H9 (cell line): ENCODE measurements at regions not wholly inside any gene's neighbourhood (a gene's known extent, or its start where the extent isn't known, plus 50 kb on each side); places are given as distances from the start of the nearest gene placed in this dataset.

Experiments used
- DNase-seq: peaks from one replicate; pipeline ENCODE4 v3.0.0-alpha.2; 2017
- H2AFZ ChIP-seq: one replicate; pipeline ENCODE4 v1.6.1; 2013; ENCODE audit warnings: mild to moderate bottlenecking, low read length, control low read depth, moderate library complexity
- H2AK5ac ChIP-seq: 2 replicates; pipeline ENCODE4 v1.6.1; 2013; ENCODE audit warnings: low read length, control low read depth, mixed read lengths; ENCODE audit not compliant: insufficient read length
- H2BK120ac ChIP-seq: one replicate; pipeline ENCODE4 v1.6.1; 2013; ENCODE audit warnings: low read depth, mild to moderate bottlenecking, low read length, control low read depth, inconsistent platforms; ENCODE audit not compliant: poor library complexity, severe bottlenecking
- H2BK12ac ChIP-seq: 2 replicates; pipeline ENCODE4 v1.6.1; 2013; ENCODE audit warnings: low read length, control low read depth, mixed read lengths, low read depth; ENCODE audit not compliant: insufficient read length
- H2BK15ac ChIP-seq: 2 replicates; pipeline ENCODE4 v1.6.1; 2013; ENCODE audit warnings: low read depth, low read length, control low read depth
- H2BK20ac ChIP-seq: one replicate; pipeline ENCODE4 v1.6.1; 2013; ENCODE audit warnings: low read depth, mild to moderate bottlenecking, low read length, control low read depth, inconsistent platforms; ENCODE audit not compliant: poor library complexity, severe bottlenecking
- H2BK5ac ChIP-seq: 2 replicates; pipeline ENCODE4 v1.6.1; 2013; ENCODE audit warnings: low read length, control low read depth, mixed read lengths; ENCODE audit not compliant: insufficient read length
- H3K14ac ChIP-seq: 2 replicates; pipeline ENCODE4 v1.6.1; 2013; ENCODE audit warnings: low read length, control low read depth; ENCODE audit not compliant: insufficient read depth
- H3K18ac ChIP-seq: 2 replicates; pipeline ENCODE4 v1.6.1; 2013; ENCODE audit warnings: low read depth, mild to moderate bottlenecking, mixed read lengths, low read length, control low read depth; ENCODE audit not compliant: insufficient read length
- H3K23ac ChIP-seq: 2 replicates; pipeline ENCODE4 v1.6.1; 2013; ENCODE audit warnings: low read length, control low read depth, mixed read lengths, low read depth; ENCODE audit not compliant: insufficient read length
- H3K23me2 ChIP-seq: 2 replicates; pipeline ENCODE4 v1.6.1; 2013; ENCODE audit warnings: low read depth, mild to moderate bottlenecking, mixed read lengths, low read length, control low read depth; ENCODE audit not compliant: insufficient read length, poor library complexity, severe bottlenecking
- H3K27ac ChIP-seq: 2 replicates; pipeline ENCODE4 v1.5.1; 2013; ENCODE audit warnings: low read length, control low read depth, mixed read lengths, low read depth; ENCODE audit not compliant: insufficient read length
- H3K27me3 ChIP-seq: 2 replicates; pipeline ENCODE4 v1.6.1; 2013; ENCODE audit warnings: low read length, control low read depth, inconsistent platforms; ENCODE audit not compliant: insufficient read depth
- H3K4ac ChIP-seq: 2 replicates; pipeline ENCODE4 v1.6.1; 2013; ENCODE audit warnings: low read depth, mild to moderate bottlenecking, control low read depth, inconsistent platforms, low read length, moderate library complexity
- H3K4me1 ChIP-seq: 2 replicates; pipeline ENCODE4 v1.6.1; 2013; ENCODE audit warnings: low read length, control low read depth, inconsistent platforms; ENCODE audit not compliant: insufficient read depth
- H3K4me2 ChIP-seq: 2 replicates; pipeline ENCODE4 v1.6.1; 2013; ENCODE audit warnings: low read length, control low read depth, mixed read lengths; ENCODE audit not compliant: insufficient read length, insufficient read depth
- H3K56ac ChIP-seq: 2 replicates; pipeline ENCODE4 v1.6.1; 2013; ENCODE audit warnings: low read depth, mild to moderate bottlenecking, mixed read lengths, low read length, control low read depth; ENCODE audit not compliant: insufficient read length
- H3K79me1 ChIP-seq: 2 replicates; pipeline ENCODE4 v1.6.1; 2013; ENCODE audit warnings: low read depth, mild to moderate bottlenecking, moderate library complexity, low read length, control low read depth, inconsistent platforms; ENCODE audit not compliant: insufficient read depth, poor library complexity, severe bottlenecking
- H3K79me2 ChIP-seq: 2 replicates; pipeline ENCODE4 v1.6.1; 2013; ENCODE audit warnings: low read length, control low read depth, inconsistent platforms; ENCODE audit not compliant: insufficient read depth
- H3K9ac ChIP-seq: 2 replicates; pipeline ENCODE4 v1.6.1; 2013; ENCODE audit warnings: low read length, control low read depth, mixed read lengths; ENCODE audit not compliant: insufficient read length; ENCODE audit errors: extremely low read depth
- H3K9me3 ChIP-seq: one replicate; pipeline ENCODE4 v1.6.1; 2013; ENCODE audit warnings: low read depth, low read length, inconsistent platforms; ENCODE audit not compliant: control insufficient read depth
- H3T11ph ChIP-seq: one replicate; pipeline ENCODE4 v1.6.1; 2013; ENCODE audit warnings: mild to moderate bottlenecking, low read length, control low read depth, inconsistent platforms
- H4K20me1 ChIP-seq: one replicate; pipeline ENCODE4 v1.6.1; 2013; ENCODE audit not compliant: control insufficient read depth, insufficient read length, insufficient read depth
- H4K5ac ChIP-seq: 2 replicates; pipeline ENCODE4 v1.6.1; 2013; ENCODE audit warnings: low read depth, mild to moderate bottlenecking, mixed read lengths, low read length, control low read depth; ENCODE audit not compliant: insufficient read length
- H4K8ac ChIP-seq: replicated peaks from 2 replicates; pipeline ENCODE4 v1.6.1; 2013; ENCODE audit warnings: low read length, control low read depth, mixed read lengths, low read depth; ENCODE audit not compliant: insufficient read length
- H4K91ac ChIP-seq: 2 replicates; pipeline ENCODE4 v1.6.1; 2013; ENCODE audit warnings: low read depth, mild to moderate bottlenecking, moderate library complexity, mixed read lengths, low read length, control low read depth; ENCODE audit not compliant: insufficient read length
- H3K27ac Mint-ChIP-seq, 3 experiments: 2 replicates in 2 of 3; 3 replicates in 1 of 3; pipeline ENCODE4 v1.8.0; 2020 to 2021; ENCODE audit warnings: mixed read lengths in 3 of 3, mild to moderate bottlenecking in 1 of 3, moderate library complexity in 1 of 3
- H3K27me3 Mint-ChIP-seq: 2 replicates; pipeline ENCODE4 v1.8.0; 2021; ENCODE audit warnings: low read depth, mild to moderate bottlenecking, moderate library complexity, mixed read lengths
- H3K36me3 Mint-ChIP-seq, 3 experiments: 2 replicates in 2 of 3; 3 replicates in 1 of 3; pipeline ENCODE4 v1.8.0; 2020 to 2021; ENCODE audit warnings: low read depth in 3 of 3, mixed read lengths in 3 of 3; ENCODE audit not compliant: insufficient read depth in 1 of 3
- H3K4me1 Mint-ChIP-seq, 2 experiments: 2 replicates each; pipeline ENCODE4 v1.8.0; 2020; ENCODE audit warnings: mixed read lengths in 2 of 2
- H3K4me3 Mint-ChIP-seq, 2 experiments: 2 replicates in 1 of 2; 3 replicates in 1 of 2; pipeline ENCODE4 v1.8.0; 2020 to 2021; ENCODE audit warnings: mild to moderate bottlenecking in 2 of 2, mixed read lengths in 2 of 2, moderate library complexity in 1 of 2
- H3K9me3 Mint-ChIP-seq, 2 experiments: 2 replicates in 1 of 2; 3 replicates in 1 of 2; pipeline ENCODE4 v1.8.0; 2020; ENCODE audit warnings: mild to moderate bottlenecking in 2 of 2, mixed read lengths in 2 of 2, moderate library complexity in 1 of 2
- CTCF ChIP-seq: fragments of 200-600 bp; sonication (generic); conservative IDR thresholded peaks from 3 replicates; pipeline ENCODE4 v1.8.0; 2021; ENCODE audit warnings: antibody characterized with exemption, mild to moderate bottlenecking
- WGBS: extraction: QIAGEN DNeasy Blood & Tissue Kit; methylation state at CpG from one replicate; pipeline ENCODE4 v1.1.7; 2013; ENCODE audit warnings: missing lambda C conversion rate, low lambda C conversion rate, mixed read lengths; ENCODE audit not compliant: insufficient read length; ENCODE audit errors: extremely low coverage; 5-methylcytosine and 5-hydroxymethylcytosine counted together

GRCh38 chr15:58261368-58261767 lies 123.2 kb downstream of the AQP9 start:
- H3K4me3 Mint-ChIP-seq, result no peak overlapping the region

More at GRCh38 chr15:58261368-58261767, 123.2 kb downstream of the AQP9 start:
- Histone ChIP-seq H3K9me3 (no peaks in the 10 kb centered on the region), H2BK120ac (no peak overlapping the region), H4K91ac (no peak overlapping the region), H3K27me3 (no peaks in the 10 kb centered on the region), H3K79me2 (no peaks in the 10 kb centered on the region), H2BK20ac (no peak overlapping the region), H3K23ac (no peak overlapping the region), H2AK5ac (no peak overlapping the region), H3K4ac (no peak overlapping the region), H2BK12ac (no peak overlapping the region), H3K18ac (no peak overlapping the region), H3K9ac (no peak overlapping the region), H4K8ac (no peak overlapping the region), H2AFZ (no peak overlapping the region), H3K79me1 (no peaks in the 10 kb centered on the region), H2BK15ac (no peak overlapping the region), H4K5ac (no peak overlapping the region), H3K4me1 (peaks cover 18% of the 10 kb centered on the region; the same call in 1 of the 2 replicates), H3T11ph (no peak overlapping the region), H3K23me2 (no peaks in the 10 kb centered on the region), H4K20me1 (no peaks in the 10 kb centered on the region), H3K4me2 (no peak overlapping the region), H3K56ac (no peak overlapping the region), H3K27ac (no peak overlapping the region), H3K14ac (no peak overlapping the region), H2BK5ac (no peak overlapping the region)
- Mint-ChIP-seq H3K36me3 (peaks cover 2 to 5% (median 4%) of the 10 kb centered on the region in 3 experiments; a peak in 5 of 7 replicates), H3K27me3 (no peaks in the 10 kb centered on the region), H3K27ac (no peak overlapping the region), H3K9me3 (peaks cover 3 to 4% of the 10 kb centered on the region in 2 experiments; a peak in 3 of 5 replicates), H3K4me1 (peaks cover 40 to 51% of the 10 kb centered on the region in 2 experiments)
- WGBS, result no CpG with 5 or more reads among the region's 5 CpGs
- TF ChIP-seq CTCF, result no peak
- no peak for DNase-seq
